NCI-H226 (cell line): ENCODE measurements at regions not wholly inside any gene's neighbourhood (a gene's known extent, or its start where the extent isn't known, plus 50 kb on each side); places are given as distances from the start of the nearest gene placed in this dataset.
"Not testable (repeated sequence)": the region's sequence is repeated elsewhere in the genome, so short reads cannot be mapped to it uniquely, and the experiment has no call there.

Experiments used
- DNase-seq: peaks from one replicate; pipeline ENCODE4 v3.0.0-alpha.2; 2015

DNA sequence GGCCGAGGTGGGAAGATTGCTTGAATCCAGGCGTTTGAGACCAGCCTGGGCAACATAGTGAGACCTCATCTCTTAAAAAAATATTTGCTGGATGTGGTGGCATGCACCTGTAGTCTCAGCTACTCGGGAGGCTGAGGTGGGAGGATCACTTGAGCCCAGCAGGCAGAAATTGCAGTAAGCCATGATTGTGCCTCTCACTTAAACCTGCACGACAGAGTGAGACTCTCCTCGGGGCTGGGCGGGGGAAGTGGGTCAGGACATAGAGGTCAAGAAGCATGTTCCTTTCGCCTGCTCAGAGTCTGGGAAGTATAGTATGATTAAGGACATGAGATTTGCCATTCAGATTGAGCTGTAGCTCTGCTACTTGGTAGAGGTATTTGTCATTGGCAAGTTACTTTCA is 52.3 kb downstream of the SEPTIN7 start:
- DNase-seq, result not testable (repeated sequence)

DNA sequence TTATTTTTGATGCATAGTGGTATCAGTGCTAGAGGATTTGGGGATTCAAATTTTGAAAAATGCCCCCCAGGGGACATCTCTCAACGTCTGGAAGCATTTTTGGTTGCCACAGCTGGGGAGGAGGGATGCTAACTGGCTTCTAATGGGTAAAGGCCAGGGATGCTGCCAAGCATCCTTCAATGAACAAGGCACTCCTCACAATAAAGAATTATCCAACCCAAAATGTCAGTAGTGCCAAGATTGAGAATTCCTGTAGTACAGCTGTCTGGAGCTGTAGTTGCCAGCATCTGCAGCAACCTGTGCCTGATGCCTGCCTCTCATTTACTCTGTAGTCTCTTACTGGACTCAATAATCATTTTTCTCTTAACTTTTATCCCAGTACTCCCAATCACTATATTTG is 53.5 kb downstream of the SEPTIN7 start:
- no peak for DNase-seq

GRCh38 chr7:35856175-35856574 is 55.3 kb downstream of the SEPTIN7 start:
- DNase-seq, result no peak

DNA sequence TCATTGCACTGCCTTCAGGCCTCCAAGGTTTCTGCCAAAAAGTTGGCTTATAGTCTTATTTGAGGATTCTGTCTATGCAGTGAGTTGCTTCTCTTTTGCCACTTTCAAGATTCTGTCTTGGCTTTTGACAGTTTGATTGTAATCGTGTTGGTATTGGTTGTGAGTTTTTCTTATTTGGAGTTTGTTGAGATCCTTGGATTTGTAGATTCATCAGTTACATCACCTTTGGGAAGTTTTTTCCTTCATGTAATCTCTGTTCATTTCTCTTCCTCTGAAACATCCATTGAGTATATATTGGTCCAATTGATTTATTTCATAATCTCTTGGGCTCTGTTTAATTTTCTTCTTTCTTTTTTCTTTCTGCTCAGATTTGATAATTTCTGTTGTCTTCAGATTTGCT is 59.8 kb downstream of the SEPTIN7 start:
- DNase-seq, result no peak

DNA sequence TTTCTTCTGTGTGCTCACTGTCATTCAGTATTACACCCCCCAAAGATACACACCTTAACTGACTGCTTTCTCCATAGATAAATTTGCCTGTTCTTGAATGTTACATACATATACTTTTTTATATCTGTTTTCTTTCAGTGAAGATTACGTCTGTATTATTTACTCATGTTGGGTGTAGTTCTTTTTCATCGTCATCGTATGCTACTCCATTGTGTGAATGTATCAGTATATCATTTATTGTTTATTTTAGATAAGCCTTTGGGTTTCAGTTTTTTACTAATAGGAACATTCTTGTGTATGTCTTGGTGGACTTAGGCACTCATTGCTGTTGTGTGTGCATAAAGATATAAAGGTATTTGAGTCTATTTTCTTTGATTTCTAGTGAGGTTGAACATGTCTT is 64.4 kb downstream of the SEPTIN7 start:
- no peak for DNase-seq

- DNase-seq, result no peak
Observed at GRCh38 chr7:35866186-35866585, 65.3 kb downstream of the SEPTIN7 start.

DNA sequence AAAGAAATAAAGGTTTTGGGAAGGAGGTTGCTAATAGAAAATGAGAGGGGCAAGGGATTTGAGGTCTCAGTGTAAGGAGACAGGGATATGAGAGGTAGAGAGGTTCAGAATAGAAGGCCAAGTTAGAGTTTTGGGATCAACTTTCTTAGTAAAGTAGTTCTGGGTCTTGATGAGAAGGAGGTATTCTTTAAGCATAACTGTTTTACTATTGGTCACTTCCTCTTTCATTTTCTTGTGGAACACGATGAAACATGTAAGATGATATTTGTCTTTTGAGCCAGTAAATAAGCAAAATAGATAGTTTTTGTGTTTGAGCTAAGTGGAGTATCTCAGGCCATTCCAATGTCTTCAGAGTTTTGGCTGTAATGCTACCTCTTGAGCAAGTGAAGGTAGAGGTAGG is 68.3 kb downstream of the SEPTIN7 start:
- not testable (repeated sequence) for DNase-seq

DNA sequence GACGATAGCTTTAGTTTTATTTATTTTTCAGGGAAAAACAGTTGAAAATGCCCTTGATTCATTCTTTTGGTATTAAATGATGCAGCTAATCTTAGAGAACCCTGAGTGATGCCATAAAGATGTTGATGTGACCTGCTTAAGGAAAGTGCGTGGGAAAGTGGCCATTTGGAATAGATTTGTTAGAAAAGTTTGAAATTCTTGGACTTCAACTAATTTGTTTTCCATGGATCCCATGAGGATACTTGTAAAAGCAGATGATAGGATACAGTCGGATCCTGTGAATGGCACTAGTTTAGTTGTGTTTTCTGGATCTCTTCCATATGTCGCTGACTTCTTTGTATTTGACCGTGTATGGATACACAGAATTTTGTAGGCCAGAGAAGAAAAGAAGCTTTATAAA is 69.0 kb downstream of the SEPTIN7 start:
- DNase-seq, result no peak

DNA sequence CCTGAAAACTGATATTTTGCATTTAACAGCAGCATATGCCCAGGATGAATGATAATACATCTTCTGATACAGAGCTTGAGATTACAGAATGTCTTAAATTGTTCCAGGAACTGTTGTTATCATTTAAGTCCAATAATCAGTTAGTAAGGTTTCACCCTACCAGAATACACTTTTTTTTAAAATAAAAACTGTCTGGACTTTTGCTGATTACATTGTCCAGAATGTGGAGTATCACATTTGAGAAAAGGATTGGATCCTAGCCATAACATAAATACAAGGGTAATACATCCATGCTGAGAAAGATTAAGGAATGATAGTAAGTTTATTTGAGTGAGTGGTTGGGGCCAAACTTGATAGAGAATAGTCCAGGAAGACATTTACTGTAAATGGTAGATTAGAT is 71.0 kb downstream of the SEPTIN7 start:
- DNase-seq, result peak; percentile 25

DNA sequence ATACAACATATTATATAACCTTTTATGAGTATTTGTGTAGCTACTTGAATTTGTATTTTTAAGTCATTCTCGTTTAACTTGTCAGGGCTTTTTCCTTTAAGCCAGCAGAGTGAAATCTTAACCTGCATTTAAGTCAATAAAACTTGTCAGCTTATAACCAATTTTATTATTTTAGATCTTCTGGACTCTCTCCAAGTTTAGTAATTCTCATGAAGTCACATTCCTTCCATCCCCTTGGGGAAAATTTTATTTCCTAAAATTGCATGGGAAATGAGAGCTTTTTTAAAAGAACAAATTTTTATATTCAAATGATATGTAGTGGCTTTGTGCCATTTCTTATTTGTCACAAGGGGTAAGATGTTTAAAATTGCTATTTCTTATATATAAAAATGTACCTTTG is 74.0 kb downstream of the SEPTIN7 start:
- no peak for DNase-seq

- DNase-seq, result no peak
Observed at GRCh38 chr7:35875292-35875691, 74.4 kb downstream of the SEPTIN7 start.

DNA sequence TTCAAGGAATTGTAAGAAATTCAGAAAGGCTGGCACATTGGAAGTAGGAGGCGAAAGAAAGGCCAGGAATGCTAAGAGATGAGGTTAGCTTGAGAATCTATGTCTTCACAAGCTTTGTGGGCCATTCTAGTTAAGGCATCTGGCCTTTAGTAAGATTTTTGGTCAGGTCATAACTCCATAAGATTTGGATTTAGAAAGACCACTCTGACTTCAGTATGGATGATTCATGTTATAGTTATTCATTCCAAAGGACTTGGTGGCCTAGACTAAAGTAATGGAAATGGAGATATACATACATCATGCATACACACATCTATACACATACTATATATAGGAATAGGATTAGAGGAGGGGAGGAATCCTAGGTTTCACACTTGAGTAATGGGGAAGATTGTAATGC is 77.5 kb downstream of the SEPTIN7 start:
- DNase-seq, result no peak

GRCh38 chr7:35887430-35887829 is 86.6 kb downstream of the SEPTIN7 start:
- not testable (repeated sequence) for DNase-seq

GRCh38 chr7:35889001-35889400 is 88.1 kb downstream of the SEPTIN7 start:
- no peak for DNase-seq

DNA sequence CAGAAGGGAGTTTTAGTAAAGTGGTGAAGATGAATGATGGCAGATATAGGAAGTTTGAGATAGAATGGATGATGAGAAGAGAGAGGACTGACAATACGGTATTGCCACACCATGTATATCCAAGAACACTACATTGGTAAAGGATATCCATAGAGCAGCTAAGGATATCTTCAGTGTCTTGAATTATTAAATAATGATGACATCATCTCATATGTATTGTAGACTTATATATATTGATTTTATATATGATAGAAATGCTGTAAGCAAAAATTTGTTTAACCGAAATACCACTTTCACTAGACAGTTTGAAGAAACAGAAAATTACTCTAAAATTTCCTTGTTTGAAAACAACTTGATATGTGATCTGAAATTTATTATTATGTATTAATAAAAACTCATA is 89.0 kb downstream of the SEPTIN7 start:
- DNase-seq, result no peak

DNA sequence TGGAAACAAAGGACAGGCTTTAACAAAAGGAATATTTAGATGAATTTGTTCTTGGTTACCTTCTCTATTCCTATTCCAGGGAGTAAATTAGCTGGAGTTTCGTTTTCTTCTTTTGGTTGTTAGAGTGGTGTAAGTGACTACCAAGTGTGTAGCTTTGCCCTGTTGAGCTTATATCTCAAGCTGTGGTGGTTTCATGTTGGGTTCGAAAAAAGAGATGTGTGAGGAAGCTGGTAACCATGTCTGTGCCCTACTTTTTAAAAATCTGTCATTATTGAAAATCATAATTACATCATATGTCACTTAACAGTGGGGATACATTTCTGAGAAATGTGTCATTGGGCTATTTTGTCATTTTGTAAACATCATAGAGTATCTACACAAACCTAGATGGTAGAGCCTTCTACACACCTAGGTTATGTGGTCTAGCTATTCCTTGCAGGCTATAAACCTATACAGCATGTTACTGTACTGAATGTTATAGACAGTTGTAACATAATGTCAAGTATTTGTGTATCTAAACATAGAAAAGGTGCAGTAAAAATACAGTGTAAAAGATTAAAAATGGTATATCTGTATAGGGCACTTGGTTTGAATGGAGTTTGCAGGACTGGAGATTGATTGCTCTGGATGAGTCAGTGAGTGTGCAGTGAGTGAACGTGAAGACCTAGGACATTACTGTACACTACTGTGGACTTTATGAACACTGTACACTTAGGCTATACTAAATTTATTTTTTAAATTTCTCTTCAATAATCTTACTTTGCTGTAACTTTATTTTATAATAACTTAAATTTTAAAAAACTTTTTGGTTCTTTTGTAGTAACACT is 90.4 kb downstream of the SEPTIN7 start:
- no peak for DNase-seq

GRCh38 chr7:35893649-35894048 is 92.8 kb downstream of the SEPTIN7 start:
- DNase-seq, result no peak

- no peak for DNase-seq
Observed at GRCh38 chr7:35894721-35895120, 93.9 kb downstream of the SEPTIN7 start.

GRCh38 chr7:35900651-35901050 is 99.8 kb downstream of the SEPTIN7 start:
- no peak for DNase-seq

GRCh38 chr7:35905555-35905954 is 104.7 kb downstream of the SEPTIN7 start:
- peak; percentile 56 for DNase-seq

DNA sequence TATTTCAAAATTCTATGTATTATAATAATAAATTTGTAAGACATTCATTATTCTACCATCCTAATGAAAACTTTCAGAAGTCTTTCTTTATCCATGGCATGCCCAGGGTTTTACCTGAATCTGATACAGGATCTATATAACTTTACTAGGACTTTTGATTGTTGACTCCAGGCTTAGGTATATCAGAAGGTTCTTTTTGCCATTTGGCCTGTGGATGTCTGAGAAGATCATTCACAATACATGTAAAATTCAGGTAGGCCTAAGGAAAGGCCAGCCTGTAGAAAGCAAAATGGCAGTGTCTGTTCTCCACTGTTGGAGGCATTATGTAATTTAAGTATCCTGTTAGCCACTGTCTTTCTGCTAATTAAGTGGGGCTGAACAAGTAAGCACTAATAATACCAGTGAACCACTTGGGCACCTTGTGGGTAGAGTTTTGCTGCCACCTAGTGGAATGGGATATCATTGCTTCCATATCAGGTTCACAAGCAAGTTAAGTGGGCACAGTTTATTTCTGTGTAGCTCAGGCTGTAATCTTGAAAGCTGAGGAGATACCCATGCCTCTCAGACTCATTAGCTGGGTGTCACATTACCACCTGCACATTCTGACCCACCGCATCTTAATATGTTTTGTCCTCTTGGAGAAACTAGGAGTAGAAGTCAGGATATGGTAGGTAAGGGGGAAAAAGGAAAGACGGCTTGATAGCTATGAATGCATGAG is 105.5 kb downstream of the SEPTIN7 start:
- peak; percentile 34 for DNase-seq

GRCh38 chr7:35908331-35909216 is 107.7 kb downstream of the SEPTIN7 start:
- no peak for DNase-seq

DNA sequence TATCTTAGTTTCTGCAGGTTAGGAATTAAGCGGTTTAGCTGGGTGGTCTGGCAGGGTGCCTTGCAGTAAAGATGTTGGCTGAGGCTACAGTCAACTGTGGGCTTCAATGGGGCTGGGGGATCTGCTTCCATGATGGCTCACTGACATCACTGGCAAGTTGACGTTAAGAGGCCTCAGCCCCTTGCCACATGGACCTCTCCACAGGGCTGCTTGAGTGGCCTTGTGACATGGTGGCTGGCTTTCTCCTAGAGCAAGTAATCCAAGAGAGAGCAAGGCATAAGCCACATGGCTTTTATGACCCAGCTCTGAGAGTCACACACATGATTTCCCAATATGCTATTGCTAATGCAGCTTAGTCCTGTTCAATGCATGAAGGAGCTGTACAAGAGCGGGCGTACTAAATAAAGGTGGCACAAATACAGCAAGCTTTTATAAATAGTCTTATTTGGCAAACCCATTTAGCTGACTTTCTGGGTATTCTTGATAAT is 109.1 kb downstream of the SEPTIN7 start:
- DNase-seq, result no peak
